SKM-1 (cell line): ENCODE measurements at regions not wholly inside any gene's neighbourhood (a gene's known extent, or its start where the extent isn't known, plus 50 kb on each side); places are given as distances from the start of the nearest gene placed in this dataset.

Source experiments
- DNase-seq: peaks from one replicate; lab custom pipeline; 2025; ENCODE audit not compliant: unreplicated experiment; lab: John Stamatoyannopoulos, UW

GRCh38 chr2:126446106-126446695 lies 209.8 kb upstream of the GYPC start:
- DNase-seq = no peak

DNA sequence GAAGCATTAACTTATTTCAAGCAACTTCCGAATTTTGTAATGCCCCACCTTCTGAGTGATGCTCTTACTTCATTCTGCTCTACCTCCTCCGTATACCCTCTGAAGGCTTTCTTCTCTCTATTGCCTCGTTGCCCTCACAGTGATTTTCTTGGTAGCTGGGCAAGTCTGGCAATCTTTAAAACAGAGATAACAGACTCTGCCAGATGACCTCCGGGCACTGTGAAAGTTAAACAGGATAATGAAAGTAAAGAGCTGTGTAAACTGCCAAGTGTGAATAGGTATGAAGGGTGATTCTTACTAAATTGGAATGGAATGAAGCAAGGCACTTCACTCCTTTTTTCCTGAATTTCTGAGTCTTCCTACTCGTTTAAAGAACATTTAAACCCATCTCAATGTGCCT lies 207.3 kb upstream of the GYPC start:
- DNase-seq = no peak

DNA sequence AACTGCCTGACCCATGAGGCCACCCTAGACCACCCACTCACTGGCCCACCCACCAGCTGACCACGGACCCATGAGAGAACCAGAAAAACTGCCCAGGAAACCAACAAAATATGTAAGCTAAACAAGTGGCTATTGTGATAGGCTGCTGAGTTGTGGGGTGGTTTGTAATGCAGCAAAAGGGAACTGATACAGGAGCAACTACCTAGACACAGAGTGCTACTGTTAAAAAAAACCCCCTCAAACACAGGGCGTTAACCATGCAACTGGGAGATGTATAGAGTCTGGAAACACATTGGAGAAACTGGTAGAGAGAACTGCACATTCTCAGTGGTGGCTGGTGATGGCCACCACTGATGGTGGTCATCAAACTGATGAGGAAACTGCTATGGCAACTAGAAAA lies 206.3 kb upstream of the GYPC start:
- no peak for DNase-seq

- DNase-seq = no peak
These were observed 191.9 kb upstream of the GYPC start for GRCh38 chr2:126463892-126464674.

DNA sequence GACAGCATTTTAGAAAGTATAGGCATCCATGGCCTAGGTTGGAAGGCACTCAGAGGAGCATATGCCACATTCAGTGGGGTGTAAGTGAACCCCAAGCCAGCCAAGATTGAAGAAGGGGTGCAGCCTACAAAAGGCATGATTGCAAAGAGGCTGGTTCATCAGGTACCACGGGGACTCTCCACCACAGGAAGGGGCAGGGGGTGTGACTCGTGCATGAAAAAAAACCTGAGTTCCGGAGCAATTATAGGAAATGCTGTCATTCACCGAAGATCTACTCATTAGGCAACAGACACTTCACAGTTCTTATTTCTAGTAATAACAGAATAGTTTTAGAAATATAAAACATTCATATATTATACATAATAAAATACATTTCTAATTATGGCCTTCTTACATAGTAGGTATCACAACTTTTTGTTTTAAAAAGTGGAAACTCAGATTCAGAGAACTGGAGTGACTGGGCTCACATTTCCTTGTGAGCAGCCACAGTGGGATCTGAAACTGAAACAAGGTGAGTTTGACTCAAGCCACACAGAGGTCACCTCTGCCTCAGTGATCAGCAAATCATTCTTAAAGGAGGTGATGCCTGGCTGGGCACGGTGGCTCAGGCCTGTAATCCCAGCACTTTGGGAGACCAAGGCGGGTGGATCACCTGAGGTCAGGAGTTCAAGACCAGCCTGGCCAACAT lies 188.4 kb upstream of the GYPC start:
- DNase-seq = no peak

GRCh38 chr2:126475031-126475430 lies 180.9 kb upstream of the GYPC start:
- DNase-seq = no peak

DNA sequence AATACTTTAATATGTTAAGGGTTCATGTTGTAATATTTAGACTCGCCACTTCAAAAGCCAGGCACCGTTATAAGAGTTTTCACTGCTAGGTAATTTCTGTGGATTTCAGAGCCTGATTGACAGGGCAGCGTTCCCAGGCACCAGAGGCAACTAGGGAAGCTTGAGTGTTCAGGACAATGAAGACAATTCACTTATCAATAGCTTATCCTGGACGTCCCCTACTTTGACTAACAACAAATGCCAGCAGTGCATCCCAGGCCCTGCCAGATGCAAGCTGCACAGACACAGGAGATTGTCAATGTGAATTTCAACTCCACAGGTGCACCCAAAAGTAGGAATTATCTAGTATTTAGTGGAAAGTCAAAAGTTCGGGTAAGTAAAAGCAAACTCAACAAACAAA lies 179.3 kb upstream of the GYPC start:
- no peak for DNase-seq

DNA sequence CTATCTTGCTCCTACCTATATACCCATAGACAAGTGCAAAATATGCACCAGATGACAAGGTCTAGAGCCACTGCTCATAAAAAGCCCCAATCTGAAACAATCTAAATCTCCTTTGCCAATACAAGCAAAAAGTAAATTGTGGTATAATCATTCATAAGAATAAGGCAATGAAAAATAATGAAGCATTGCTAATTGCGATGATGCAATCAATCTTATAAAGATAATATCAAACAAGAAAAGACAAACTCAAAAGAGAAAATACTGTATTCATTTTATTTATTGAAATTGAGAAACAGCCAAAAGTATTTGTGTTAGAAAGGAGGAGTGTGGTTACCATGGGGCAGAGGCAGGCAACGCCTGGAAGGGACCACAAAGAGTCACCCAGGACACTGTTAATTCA lies 175.9 kb upstream of the GYPC start:
- DNase-seq = no peak

DNA sequence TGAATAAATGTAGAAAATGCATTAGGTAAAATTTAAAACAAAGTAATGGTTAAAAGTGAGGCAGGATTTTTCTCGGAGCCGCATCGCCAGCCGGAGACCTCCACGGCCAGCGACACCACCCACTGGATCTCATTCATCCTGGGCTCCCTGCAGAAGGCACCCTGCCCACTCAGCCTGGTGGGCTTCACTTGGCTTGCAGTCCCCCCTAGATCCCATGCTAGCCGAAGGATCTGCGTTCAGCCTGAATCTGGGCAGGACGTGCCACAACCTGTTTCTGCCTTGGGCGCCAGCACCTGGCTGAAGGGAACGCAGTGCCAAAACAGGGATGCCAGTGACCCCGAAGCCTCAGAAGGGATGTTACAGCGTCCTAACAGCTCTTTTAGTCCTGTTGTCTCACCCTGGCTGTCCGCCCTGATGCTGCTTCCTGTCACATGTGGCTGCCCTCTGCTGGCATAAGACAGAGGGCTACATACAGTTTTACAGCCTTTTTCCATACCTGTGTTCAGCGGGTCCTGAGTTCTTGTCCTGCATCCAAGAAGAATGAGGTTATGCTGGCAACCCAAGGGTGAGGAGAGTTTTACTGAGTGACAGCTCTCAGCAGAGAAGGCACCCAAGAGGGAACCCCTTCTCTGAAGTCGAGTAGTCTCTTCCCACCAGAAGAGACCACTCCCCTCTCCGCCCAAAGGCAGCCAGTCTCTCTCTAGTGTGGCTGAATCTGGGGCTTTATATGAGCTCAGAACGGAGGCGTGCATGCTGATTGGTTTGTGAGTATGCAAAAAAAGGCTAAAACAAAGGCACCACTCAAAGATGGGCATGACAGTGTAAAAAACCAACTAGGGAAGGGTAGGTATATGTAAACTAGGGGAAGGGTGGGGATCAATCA lies 173.1 kb upstream of the GYPC start:
- no peak for DNase-seq

- no peak for DNase-seq
These were observed 161.4 kb upstream of the GYPC start for GRCh38 chr2:126494593-126494992.

DNA sequence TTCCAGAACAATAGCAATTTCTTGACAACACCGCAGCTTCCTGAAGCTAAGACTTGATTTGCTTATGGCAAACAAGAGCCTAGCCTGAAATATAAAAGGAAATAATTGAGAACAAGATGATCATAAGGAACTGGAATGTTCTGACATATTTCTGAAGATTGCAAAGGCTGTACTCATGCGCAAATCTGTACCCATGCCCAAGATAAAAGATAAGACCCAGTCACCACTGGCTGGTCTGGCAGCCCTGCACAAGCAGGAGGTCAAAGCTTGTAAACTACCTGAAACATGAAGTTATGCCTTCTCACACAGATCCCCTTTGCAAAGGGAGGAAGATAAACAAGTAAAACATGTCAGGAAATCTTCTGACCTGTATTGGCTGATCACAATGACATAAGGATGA lies 160.8 kb upstream of the GYPC start:
- no peak for DNase-seq

DNA sequence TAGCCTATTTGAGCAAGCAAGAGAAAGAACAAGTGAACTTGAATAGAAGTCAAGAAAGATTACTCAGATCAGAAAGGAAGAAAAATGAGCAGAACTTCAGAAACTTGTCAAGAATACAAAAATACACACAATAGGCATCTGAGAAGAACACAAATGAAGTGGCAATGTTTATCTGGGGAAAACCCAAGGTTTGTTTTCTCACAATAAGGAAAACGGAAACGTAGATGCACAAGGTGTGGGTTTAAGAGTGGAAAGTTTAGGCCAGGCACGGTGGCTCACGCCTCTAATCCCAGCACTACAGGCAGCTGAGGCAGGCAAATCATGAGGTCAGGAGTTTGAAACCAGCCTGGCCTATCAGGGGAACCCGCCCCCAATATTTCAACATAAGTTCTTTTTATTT lies 159.5 kb upstream of the GYPC start:
- no peak for DNase-seq

DNA sequence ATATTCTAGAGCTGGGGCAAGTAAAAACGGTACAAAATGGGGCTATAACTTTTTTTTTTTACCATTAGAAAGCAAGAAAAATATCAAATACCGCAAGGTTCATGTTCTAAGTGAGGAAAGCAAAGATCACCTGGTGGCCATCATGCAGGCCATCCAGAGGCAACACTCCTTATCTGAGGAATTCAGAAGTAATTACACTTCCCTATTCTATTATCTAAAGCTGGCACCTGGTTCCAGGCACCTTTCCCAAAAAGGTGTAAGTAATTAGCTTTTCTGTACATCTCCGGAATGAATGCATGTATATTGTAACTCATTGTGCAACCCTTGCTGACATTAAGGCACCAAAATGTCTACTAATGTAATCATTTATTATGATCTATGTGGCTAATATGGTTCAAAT lies 152.5 kb upstream of the GYPC start:
- DNase-seq = no peak

DNA sequence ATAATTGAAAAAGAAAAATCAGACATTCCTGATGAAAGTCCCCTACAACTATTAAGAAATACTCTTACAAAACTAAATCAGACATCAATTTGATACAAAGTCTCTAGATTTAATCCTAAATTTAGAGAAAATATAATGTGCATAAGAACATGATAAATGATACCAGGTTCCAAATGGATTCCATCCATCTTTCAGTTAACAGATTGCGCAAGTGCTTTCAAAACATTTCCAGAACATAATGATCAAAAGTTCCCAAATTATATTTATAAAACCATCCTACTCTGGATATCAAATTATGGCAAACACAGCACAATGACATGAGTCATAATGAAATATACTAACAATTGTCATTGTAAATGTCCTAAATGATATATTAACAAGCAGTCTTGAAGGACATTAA lies 151.0 kb upstream of the GYPC start:
- no peak for DNase-seq

DNA sequence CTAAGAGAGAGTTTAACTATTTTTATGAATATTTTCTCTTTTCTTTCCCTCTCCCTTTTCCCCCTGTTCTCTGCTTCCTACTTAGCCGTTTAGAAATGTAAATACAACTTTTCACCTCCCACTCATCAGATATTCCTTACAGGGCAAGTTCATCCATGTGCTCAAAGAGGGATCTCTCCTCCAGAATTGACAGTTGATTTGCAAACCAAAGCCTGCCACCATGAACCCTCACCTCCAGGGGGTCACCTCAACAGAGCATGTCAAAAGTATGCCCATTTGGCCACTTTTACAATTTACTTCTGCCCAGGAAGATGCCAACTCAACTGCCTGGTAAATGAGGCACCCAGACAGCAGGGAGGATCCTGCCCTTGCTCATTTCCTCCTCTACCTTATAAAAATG lies 149.2 kb upstream of the GYPC start:
- DNase-seq = no peak

GRCh38 chr2:126507425-126507911 lies 148.5 kb upstream of the GYPC start:
- no peak for DNase-seq

DNA sequence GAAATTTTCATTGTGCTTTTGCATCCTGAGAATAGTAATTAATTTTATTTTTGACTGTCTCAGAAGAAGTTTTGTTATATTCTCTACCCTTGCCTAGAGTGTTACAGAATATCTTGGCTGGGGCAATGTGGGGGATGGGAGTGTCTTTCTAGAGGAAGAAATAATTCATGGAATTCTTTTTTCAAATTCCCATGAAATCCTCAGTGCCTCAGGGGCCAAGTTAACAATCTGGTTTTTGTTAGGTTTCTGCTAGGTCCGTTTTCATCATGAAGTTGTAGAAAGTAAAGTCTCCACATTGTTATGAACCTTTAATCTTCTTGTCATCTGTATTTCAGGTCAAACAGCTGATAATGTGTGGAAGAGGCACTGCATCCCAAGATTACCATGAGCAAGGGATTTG lies 145.6 kb upstream of the GYPC start:
- DNase-seq = no peak

GRCh38 chr2:126510960-126511359 lies 145.0 kb upstream of the GYPC start:
- DNase-seq = no peak

DNA sequence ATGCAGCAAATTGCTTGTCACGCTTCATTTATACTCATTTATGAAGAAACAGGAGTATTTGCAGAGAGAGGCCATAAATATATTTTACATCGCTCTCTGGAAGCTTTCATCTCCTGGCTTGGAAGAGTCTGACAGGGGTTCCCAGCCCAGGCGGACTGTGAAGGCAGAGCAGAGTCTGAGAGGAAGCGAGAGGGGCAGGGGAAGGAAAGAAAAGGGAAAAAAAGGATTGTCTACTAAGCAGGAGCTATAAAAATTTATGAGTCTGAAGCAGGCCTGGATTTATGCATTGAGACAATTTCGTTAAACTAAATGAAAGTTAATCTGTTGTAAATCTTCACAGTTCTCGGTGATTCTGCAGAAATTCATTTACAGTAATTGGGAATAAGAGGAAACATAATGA lies 143.9 kb upstream of the GYPC start:
- no peak for DNase-seq

GRCh38 chr2:126513033-126513432 lies 142.9 kb upstream of the GYPC start:
- DNase-seq = no peak

DNA sequence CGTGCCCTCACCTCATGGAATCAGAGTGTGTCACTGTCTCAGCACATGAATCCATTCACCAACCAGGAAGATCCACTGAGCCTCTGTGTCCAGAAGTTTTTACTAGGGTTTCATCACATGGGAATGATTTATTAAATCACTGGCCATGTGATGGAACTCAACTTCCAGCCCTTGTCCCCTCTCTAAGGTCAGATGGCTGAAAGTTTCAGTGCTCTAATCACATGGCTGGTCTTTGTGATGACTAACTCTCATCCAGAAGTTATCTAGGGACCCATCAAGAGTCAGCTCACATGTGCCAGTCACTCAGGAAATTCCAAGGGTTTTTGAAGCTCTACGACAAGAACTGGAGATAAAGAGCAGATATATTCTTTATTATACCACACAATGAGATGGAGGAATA lies 140.5 kb upstream of the GYPC start:
- DNase-seq = no peak
